ENCODE measurements at regions not wholly inside any gene's neighbourhood (a gene's known extent, or its start where the extent isn't known, plus 50 kb on each side); places are given as distances from the start of the nearest gene placed in this dataset.

DNA sequence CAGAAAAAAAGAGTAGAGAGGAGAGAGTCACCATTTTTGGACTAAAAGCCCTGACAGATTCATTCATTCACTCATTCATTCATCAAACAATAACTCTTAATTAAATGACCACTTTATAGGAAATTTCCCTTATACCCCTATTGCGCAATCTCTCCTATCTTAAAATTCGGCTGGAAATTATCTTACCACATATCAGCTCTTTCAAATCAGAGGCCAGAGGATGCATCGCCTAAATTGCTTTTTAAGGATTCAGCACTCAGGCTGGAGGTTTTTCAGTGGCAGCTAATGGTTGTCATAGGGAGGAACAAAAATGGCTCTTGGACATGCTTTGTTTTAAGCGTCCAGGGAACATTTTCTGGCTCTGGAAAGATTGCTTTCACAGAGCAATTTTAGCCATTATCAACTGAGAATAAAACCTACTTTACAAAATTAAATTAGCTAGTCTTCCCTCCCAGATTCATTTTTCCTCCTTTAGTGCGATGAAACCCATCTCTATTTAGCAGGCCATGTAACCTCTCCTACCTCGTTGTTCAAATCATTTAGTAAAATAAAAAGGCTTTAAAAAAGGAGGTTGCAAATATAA, 115.2 kb downstream of the OLFM4 start:
- no peak overlapping the region for H3K4me3 ChIP-seq (ENCODE audit: low read depth, low read length)

GRCh38 chr13:53144826-53145225, 116.2 kb downstream of the OLFM4 start:
- no peak overlapping the region for H3K4me3 ChIP-seq (ENCODE audit: low read depth, low read length)

DNA sequence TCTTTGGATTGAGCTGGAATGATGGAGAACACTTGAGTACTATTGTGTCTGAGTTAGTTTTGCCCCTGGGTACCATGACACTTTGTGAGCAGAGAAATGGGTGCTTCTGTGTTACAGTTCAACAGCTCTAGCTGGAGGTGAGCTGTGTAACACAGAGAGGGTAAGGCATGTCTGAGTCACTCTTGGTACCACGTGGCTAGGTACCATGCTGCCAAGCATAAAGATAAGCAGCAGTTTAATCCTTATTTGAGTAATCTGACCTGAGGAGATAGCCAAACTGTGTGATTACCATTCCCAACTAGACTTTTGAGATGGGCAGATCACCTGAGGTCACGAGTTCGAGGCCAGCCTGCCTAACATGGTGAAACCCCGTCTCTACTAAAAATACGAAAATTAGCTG, 122.0 kb downstream of the OLFM4 start:
- H3K4me3 ChIP-seq (ENCODE audit: low read depth, low read length), result no peak overlapping the region

- no peak overlapping the region for H3K4me3 ChIP-seq (ENCODE audit: low read depth, low read length)
These were observed 122.9 kb downstream of the OLFM4 start for GRCh38 chr13:53151336-53152056.

DNA sequence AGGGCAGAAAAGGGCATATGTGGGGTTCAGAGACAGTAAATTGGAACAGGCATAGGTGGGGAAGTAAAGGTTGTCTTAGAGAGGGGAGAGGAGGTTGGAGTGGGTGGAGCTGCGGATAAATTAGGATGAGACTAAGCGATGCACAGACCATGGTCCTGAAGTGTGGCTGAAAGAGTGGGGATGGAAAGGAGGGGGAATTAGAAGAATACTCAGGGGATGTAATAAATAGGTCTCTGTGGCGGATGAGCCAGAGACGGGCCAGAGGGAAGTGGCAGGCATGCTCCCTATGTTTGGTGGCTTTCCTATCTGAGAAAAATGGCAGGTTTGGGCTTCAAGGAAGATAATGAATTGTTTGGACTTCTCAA, 123.4 kb downstream of the OLFM4 start:
- H3K4me3 ChIP-seq (ENCODE audit: low read depth, low read length), result no peak overlapping the region

- H3K4me3 ChIP-seq (ENCODE audit: low read depth, low read length), result no peak overlapping the region
These were observed 129.6 kb downstream of the OLFM4 start for GRCh38 chr13:53158201-53158600.

DNA sequence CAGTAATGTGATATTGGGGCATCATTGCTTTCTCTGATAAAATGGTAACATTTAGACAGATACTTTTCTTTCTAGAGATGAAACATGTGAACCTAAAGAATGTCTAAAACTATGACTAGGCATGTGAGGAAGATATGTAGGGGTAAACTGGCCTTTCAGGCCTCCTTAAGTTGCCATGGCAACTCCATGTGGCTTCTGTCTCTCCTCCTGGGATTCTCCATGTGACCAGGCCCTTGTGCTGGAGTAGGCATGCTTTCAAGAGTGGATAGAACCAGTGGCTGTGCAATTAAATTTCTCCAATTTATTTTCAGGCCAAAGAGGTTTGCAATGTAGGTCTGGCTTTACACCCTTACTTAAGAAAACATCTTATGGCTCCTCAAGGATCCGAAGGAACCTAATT, 130.8 kb downstream of the OLFM4 start:
- H3K4me3 ChIP-seq (ENCODE audit: low read depth, low read length), result no peak overlapping the region

- H3K4me3 ChIP-seq (ENCODE audit: low read depth, low read length), result no peak overlapping the region
These were observed 131.6 kb downstream of the OLFM4 start for GRCh38 chr13:53160211-53160610.

- H3K4me3 ChIP-seq (ENCODE audit: low read depth, low read length), result no peak overlapping the region
These were observed 132.6 kb downstream of the OLFM4 start for GRCh38 chr13:53161251-53161650.

DNA sequence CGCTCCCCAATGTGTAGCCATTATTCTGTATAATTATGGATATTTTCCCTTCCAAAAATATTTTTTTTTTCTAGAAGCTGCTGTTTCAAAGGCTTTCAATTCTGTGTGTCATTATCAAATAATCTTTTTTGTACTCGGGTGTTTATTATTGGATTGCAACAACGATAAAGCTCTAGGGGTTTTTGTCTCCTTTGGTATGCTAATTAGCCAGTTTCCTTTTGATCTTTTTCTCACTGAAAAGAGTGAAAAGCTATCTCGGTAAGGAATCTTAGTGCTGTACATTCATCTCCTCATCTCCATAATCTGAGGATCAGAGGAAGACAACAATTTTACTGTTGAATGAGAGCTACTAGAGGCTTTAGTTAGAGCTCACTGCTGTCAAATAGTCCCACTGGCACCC, 136.6 kb downstream of the OLFM4 start:
- no peak overlapping the region for H3K4me3 ChIP-seq (ENCODE audit: low read depth, low read length)

DNA sequence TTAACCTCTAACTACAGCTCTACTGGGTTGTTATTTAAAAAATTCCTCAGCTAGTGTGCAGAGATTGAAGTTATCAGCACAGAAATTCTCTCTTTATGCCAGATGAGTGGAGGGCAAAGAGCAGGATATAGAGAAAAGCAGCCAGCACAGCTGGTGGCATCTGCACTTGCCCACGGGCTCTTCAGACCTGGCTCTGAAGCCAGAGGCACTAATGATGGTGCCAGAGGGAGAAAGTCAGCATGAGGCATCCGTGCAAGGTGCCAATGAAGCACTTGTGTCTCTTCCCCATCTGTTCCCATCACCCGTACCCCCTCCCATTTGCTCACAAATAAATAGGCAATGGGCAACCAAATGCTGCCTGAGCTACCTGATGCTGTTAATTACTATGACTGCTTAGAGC, 138.9 kb downstream of the OLFM4 start:
- no peak overlapping the region for H3K4me3 ChIP-seq (ENCODE audit: low read depth, low read length)

- no peak overlapping the region for H3K4me3 ChIP-seq (ENCODE audit: low read depth, low read length)
These were observed 142.3 kb downstream of the OLFM4 start for GRCh38 chr13:53170910-53171309.

GRCh38 chr13:53174545-53174944, 145.9 kb downstream of the OLFM4 start:
- no peak overlapping the region for H3K4me3 ChIP-seq (ENCODE audit: low read depth, low read length)

DNA sequence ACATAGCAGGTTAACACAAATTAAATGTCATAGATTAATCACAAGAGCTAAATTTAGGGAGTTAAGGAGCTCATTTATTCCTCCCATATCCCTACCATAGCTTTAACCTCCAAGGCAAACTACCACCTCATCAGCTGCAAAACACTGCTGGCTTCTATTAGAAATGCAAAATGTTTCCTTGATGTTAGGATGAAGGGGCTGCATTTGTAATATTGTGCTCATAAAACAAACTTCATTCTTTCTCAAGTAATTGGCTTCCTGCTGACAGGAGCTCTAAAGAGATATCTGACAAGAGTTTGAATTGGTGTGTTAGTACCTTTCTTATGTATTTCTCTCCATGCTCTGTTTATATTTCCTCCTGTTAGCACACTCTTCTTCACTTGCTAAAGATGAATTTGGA, 152.1 kb downstream of the OLFM4 start:
- H3K4me3 ChIP-seq (ENCODE audit: low read depth, low read length), result no peak overlapping the region

DNA sequence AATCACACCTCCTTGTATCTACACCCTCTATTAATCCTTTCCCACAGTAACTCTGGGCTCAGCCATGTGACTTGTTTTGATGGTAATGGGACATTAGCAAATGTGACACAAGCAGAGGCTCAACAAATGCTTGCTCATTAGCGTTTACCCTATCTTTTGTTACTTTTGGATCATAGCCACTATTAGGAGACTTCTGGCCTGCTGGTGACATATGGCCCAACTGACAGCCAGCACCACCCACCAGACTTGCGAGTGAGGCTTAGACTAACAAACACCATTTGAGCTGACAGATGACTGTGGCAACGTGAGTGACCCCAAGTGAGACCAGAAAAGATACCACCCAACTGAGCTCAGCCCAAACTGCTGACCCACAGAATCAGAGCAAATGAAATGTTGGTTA, 154.1 kb downstream of the OLFM4 start:
- no peak overlapping the region for H3K4me3 ChIP-seq (ENCODE audit: low read depth, low read length)

- H3K4me3 ChIP-seq (ENCODE audit: low read depth, low read length), result no peak overlapping the region
These were observed 159.5 kb downstream of the OLFM4 start for GRCh38 chr13:53188120-53188519.

- H3K4me3 ChIP-seq (ENCODE audit: low read depth, low read length), result no peak overlapping the region
These were observed 160.5 kb downstream of the OLFM4 start for GRCh38 chr13:53189162-53189561.

DNA sequence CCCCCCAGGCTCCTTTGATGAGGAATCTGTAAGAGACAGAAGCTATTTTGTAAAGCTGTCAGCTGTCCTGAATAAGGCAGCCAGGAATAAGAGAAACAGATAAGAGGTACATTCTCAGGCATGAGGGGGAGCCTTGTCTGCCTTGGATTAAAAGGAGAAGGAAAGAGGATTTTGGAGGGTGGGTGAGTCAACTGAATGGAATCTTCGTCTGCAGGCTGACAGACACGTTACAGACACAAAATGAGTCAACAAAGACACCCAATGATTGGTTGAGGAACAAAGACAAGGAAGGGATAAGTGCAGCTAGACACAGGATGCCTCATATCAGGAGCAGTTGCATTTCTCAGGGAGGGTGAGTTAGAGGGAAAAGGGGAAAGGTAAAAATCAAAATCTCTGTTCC, 162.5 kb downstream of the OLFM4 start:
- no peak overlapping the region for H3K4me3 ChIP-seq (ENCODE audit: low read depth, low read length)

- no peak overlapping the region for H3K4me3 ChIP-seq (ENCODE audit: low read depth, low read length)
These were observed 168.8 kb downstream of the OLFM4 start for GRCh38 chr13:53197424-53197823.

GRCh38 chr13:53198017-53198416, 169.4 kb downstream of the OLFM4 start:
- no peak overlapping the region for H3K4me3 ChIP-seq (ENCODE audit: low read depth, low read length)

DNA sequence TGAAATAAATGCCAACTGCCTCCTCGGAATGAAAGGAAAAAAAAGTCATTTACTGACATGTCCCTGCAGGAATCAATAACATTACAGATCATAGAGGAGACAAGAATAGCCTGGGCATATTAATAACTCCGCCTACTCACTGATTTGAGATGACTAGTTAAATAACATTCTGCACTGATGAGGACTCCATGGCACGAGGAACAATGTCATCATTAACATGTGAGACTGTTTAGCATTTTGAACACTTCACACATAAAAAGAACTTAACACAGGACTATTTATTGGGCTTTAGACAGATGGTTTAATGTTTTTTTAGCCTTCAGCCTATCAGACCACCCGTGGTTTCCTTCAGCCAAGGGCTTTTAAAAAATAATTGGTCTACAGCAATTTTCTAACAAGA, 170.1 kb downstream of the OLFM4 start:
- H3K4me3 ChIP-seq (ENCODE audit: low read depth, low read length), result no peak overlapping the region

- H3K4me3 ChIP-seq (ENCODE audit: low read depth, low read length), result no peak overlapping the region
These were observed 171.5 kb downstream of the OLFM4 start for GRCh38 chr13:53200075-53200474.

Data from iPS-11a (cell line).